ENCODE measurements at regions not wholly inside any gene's neighbourhood (a gene's known extent, or its start where the extent isn't known, plus 50 kb on each side); places are given as distances from the start of the nearest gene placed in this dataset.
A peak's percentile ranks its signal among the peaks of the same experiment; 100 is the strongest.

GRCh38 chr15:77866596-77867125, 210.8 kb downstream of the TBC1D2B start:
- TF ChIP-seq POLR2AphosphoS5 (IDR thresholded peaks at IDR 0.05) (no peak), POLR2A (IDR thresholded peaks at IDR 0.05) (no peak), CTCF (IDR thresholded peaks at IDR 0.05 in 8 of 11, conservative IDR thresholded peaks at IDR 0.05 in 3 of 11) (no peak)
- intact Hi-C loops (cut with DNase I; ENCODE audit: low total_unique reads) = no loop called here
- Histone ChIP-seq H3K4me3 (no peak overlapping the region), H3K27me3 (replicated peaks in 1 of 7) (peaks cover 0 to 26% (median 0%) of the 10 kb centered on the region in 7 donors), H3K36me3 (no peaks in the 10 kb centered on the region), H3K9me3 (no peaks in the 10 kb centered on the region), H3K27ac (no peak overlapping the region), H3K4me1 (peaks cover 0 to 7% (median 3%) of the 10 kb centered on the region in 6 donors)
- 57 to 68% (median 61%) methylated on average over 7 to 8 of the region's 8 CpGs for WGBS, 5 donors
- DNase-seq = no peak

DNA sequence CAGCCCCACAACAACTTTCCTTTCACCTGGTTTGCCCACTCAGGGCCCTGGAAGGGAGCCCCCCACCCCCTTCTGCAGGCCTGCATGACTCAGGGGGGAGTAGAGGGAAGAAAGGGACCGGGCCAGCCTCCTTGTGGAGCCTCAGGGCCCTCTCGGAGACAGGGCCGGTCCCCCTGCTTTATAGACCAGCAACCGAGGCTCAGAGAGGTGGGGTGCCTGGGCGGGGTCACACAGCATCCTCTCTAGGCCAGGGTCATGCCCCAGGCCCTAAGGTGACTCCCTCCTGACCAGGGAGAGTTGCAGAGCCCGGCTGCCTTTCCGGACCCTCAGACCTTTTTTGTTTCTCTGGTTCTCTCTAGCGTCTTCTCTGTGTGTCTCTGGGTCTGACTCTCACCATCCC, 211.3 kb downstream of the TBC1D2B start:
- 66 to 84% (median 78%) methylated on average over 7 to 8 of the region's 8 CpGs for WGBS, 5 donors
- intact Hi-C loops (cut with DNase I; ENCODE audit: low total_unique reads) = no loop called here
- TF ChIP-seq POLR2AphosphoS5 (IDR thresholded peaks at IDR 0.05) (no peak), CTCF (IDR thresholded peaks at IDR 0.05 in 8 of 11, conservative IDR thresholded peaks at IDR 0.05 in 3 of 11) (no peak), POLR2A (IDR thresholded peaks at IDR 0.05) (no peak)
- peaks cover 0 to 7% (median 3%) of the 10 kb centered on the region in 6 donors for H3K4me1 ChIP-seq
- H3K27ac ChIP-seq = no peak overlapping the region
- no peaks in the 10 kb centered on the region for H3K36me3 ChIP-seq
- peaks cover 0 to 25% (median 0%) of the 10 kb centered on the region in 7 donors for H3K27me3 ChIP-seq (replicated peaks in 1 of 7)
- DNase-seq = no peak
- H3K9me3 ChIP-seq = no peaks in the 10 kb centered on the region
- H3K4me3 ChIP-seq = no peak overlapping the region

- no peak overlapping the region for H3K4me3 ChIP-seq
- 69 to 89% (median 83%) methylated on average over 5 to 7 of the region's 7 CpGs for WGBS, 5 donors
- no peak overlapping the region for H3K27ac ChIP-seq
- no peaks in the 10 kb centered on the region for H3K36me3 ChIP-seq
- peak; percentile 31 for DNase-seq
- peaks cover 0 to 21% (median 0%) of the 10 kb centered on the region in 7 donors for H3K27me3 ChIP-seq (replicated peaks in 1 of 7)
- TF ChIP-seq POLR2A (IDR thresholded peaks at IDR 0.05) (no peak), POLR2AphosphoS5 (IDR thresholded peaks at IDR 0.05) (no peak), CTCF (IDR thresholded peaks at IDR 0.05 in 8 of 11, conservative IDR thresholded peaks at IDR 0.05 in 3 of 11) (no peak)
- peaks cover 0 to 7% (median 3%) of the 10 kb centered on the region in 6 donors for H3K4me1 ChIP-seq
- H3K9me3 ChIP-seq = no peaks in the 10 kb centered on the region
- intact Hi-C loops (cut with DNase I; ENCODE audit: low total_unique reads) = no loop called here
These were observed 211.8 kb downstream of the TBC1D2B start for GRCh38 chr15:77865701-77866100.

GRCh38 chr15:77865106-77865610, 212.4 kb downstream of the TBC1D2B start:
- 66 to 85% (median 75%) methylated on average over 5 to 7 of the region's 7 CpGs for WGBS, 5 donors
- no peak overlapping the region for H3K4me3 ChIP-seq
- peak; percentile 52 for DNase-seq
- no peak for TF ChIP-seq POLR2AphosphoS5 (IDR thresholded peaks at IDR 0.05)
- no peak for TF ChIP-seq POLR2A (IDR thresholded peaks at IDR 0.05)
- no peak for TF ChIP-seq CTCF (IDR thresholded peaks at IDR 0.05 in 8 of 11, conservative IDR thresholded peaks at IDR 0.05 in 3 of 11)
- H3K9me3 ChIP-seq = no peaks in the 10 kb centered on the region
- H3K36me3 ChIP-seq = no peaks in the 10 kb centered on the region
- intact Hi-C loops (cut with DNase I; ENCODE audit: low total_unique reads) = no loop called here
- H3K27me3 ChIP-seq (replicated peaks in 1 of 7) = peaks cover 0 to 18% (median 0%) of the 10 kb centered on the region in 7 donors
- H3K4me1 ChIP-seq = peaks cover 0 to 1% (median 0%) of the 10 kb centered on the region in 6 donors
- no peak overlapping the region for H3K27ac ChIP-seq
